ENCODE measurements at regions not wholly inside any gene's neighbourhood (a gene's known extent, or its start where the extent isn't known, plus 50 kb on each side); places are given as distances from the start of the nearest gene placed in this dataset.

GRCh38 chr1:115194506-115194905 lies 105.2 kb upstream of the TSPAN2 start:
- TF ChIP-seq, protein P1, sequence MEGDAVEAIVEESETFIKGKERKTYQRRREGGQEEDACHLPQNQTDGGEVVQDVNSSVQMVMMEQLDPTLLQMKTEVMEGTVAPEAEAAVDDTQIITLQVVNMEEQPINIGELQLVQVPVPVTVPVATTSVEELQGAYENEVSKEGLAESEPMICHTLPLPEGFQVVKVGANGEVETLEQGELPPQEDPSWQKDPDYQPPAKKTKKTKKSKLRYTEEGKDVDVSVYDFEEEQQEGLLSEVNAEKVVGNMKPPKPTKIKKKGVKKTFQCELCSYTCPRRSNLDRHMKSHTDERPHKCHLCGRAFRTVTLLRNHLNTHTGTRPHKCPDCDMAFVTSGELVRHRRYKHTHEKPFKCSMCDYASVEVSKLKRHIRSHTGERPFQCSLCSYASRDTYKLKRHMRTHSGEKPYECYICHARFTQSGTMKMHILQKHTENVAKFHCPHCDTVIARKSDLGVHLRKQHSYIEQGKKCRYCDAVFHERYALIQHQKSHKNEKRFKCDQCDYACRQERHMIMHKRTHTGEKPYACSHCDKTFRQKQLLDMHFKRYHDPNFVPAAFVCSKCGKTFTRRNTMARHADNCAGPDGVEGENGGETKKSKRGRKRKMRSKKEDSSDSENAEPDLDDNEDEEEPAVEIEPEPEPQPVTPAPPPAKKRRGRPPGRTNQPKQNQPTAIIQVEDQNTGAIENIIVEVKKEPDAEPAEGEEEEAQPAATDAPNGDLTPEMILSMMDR (IDR thresholded peaks at IDR 0.05; ENCODE audit: low read depth, low read length, poor library complexity, severe bottlenecking) = no peak
- no peak for TF ChIP-seq EZH2phosphoT487 (IDR thresholded peaks at IDR 0.05; ENCODE audit: borderline replicate concordance, low read length)
- Histone ChIP-seq H3K27ac (ENCODE audit: low read depth, low read length) (no peak overlapping the region), H3K79me2 (ENCODE audit: control insufficient read depth, low read length) (no peaks in the 10 kb centered on the region), H3K27me3 (ENCODE audit: control insufficient read depth, low read length) (no peaks in the 10 kb centered on the region; the same call in 1 of the 2 replicates), H3K9me3 (ENCODE audit: control insufficient read depth, insufficient read depth, low read length) (no peaks in the 10 kb centered on the region), H3K4me3 (ENCODE audit: low read length) (no peak overlapping the region), H3F3A (ENCODE audit: control insufficient read depth, insufficient read depth) (no peaks in the 10 kb centered on the region), H3K9me2 (replicated peaks; ENCODE audit: control insufficient read depth, low read length) (0 out of 2 replicates have a peak, but pooled peaks cover 2% of the 10 kb centered on the region), H4K20me1 (ENCODE audit: control insufficient read depth, insufficient read depth, low read depth, low read length) (no peaks in the 10 kb centered on the region), H3K36me3 (ENCODE audit: control insufficient read depth, low read length) (no peaks in the 10 kb centered on the region), H3K4me1 (ENCODE audit: control insufficient read depth, low read length) (no peaks in the 10 kb centered on the region), H3K4me2 (ENCODE audit: low read length) (no peak overlapping the region)

DNA sequence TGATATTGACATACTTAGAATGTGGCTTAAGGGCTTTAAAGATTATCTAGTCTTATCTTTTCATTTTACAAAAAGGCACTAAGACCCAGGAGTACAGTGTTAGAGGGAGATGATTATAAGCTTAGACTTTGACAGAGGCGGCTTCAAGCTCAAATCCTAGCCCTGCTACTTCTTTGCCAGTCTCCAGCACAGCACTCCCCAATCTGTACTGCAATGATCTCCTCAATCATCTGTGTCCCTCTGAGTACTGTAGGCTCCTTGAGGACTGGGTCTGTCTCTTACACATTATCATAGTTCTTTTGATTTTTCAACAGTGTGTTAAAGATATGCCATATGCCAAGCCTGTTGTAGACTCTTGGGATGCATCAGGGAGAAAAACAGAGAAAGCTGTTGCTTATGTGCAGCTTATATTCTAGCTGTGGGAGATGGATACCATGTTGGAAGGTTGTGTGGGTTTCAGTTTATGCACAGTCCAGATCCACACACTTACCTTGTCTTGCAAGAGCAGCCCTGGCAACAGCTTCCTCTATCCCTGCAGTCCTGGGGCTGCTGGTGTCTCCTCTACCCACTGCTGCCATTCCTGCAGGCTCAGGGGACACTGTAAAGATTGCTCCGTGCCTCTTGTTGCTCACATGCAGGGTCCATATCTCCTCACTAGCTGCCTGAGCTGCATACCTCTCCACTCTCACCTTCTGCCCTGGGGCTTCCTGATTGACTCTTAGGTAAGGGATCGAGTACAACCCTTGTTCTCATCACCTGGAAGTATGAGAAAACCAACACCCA lies 103.9 kb upstream of the TSPAN2 start:
- Histone ChIP-seq H3F3A (ENCODE audit: control insufficient read depth, insufficient read depth) (no peaks in the 10 kb centered on the region), H3K9me3 (ENCODE audit: control insufficient read depth, insufficient read depth, low read length) (no peaks in the 10 kb centered on the region)

GRCh38 chr1:115192200-115192767 lies 103.0 kb upstream of the TSPAN2 start:
- no peaks in the 10 kb centered on the region for H3K79me2 ChIP-seq (ENCODE audit: control insufficient read depth, low read length)
- H4K20me1 ChIP-seq (ENCODE audit: control insufficient read depth, insufficient read depth, low read depth, low read length) = no peaks in the 10 kb centered on the region

More for the DNA sequence above, 103.9 kb upstream of the TSPAN2 start:
- no peak overlapping the region for H3K4me2 ChIP-seq (ENCODE audit: low read length)
- H3K4me3 ChIP-seq (ENCODE audit: low read length) = no peak overlapping the region
- H3K36me3 ChIP-seq (ENCODE audit: control insufficient read depth, low read length) = no peaks in the 10 kb centered on the region
- H3K79me2 ChIP-seq (ENCODE audit: control insufficient read depth, low read length) = no peaks in the 10 kb centered on the region
- H3K27me3 ChIP-seq (ENCODE audit: control insufficient read depth, low read length) = no peaks in the 10 kb centered on the region; the same call in 1 of the 2 replicates
- no peaks in the 10 kb centered on the region for H3K9me2 ChIP-seq (replicated peaks; ENCODE audit: control insufficient read depth, low read length)
- no peak for TF ChIP-seq EZH2phosphoT487 (IDR thresholded peaks at IDR 0.05; ENCODE audit: borderline replicate concordance, low read length)
- TF ChIP-seq, protein P1 (IDR thresholded peaks at IDR 0.05; ENCODE audit: low read depth, low read length, poor library complexity, severe bottlenecking) = no peak
- H4K20me1 ChIP-seq (ENCODE audit: control insufficient read depth, insufficient read depth, low read depth, low read length) = no peaks in the 10 kb centered on the region
- no peaks in the 10 kb centered on the region for H3K4me1 ChIP-seq (ENCODE audit: control insufficient read depth, low read length)
- no peak overlapping the region for H3K27ac ChIP-seq (ENCODE audit: low read depth, low read length)

More at GRCh38 chr1:115192200-115192767, 103.0 kb upstream of the TSPAN2 start:
- TF ChIP-seq, protein P1 (IDR thresholded peaks at IDR 0.05; ENCODE audit: low read depth, low read length, poor library complexity, severe bottlenecking) = no peak
- TF ChIP-seq EZH2phosphoT487 (IDR thresholded peaks at IDR 0.05; ENCODE audit: borderline replicate concordance, low read length) = no peak
- no peaks in the 10 kb centered on the region for H3K36me3 ChIP-seq (ENCODE audit: control insufficient read depth, low read length)
- H3K9me2 ChIP-seq (replicated peaks; ENCODE audit: control insufficient read depth, low read length) = no peaks in the 10 kb centered on the region
- H3K4me3 ChIP-seq (ENCODE audit: low read length) = no peak overlapping the region
- H3K27me3 ChIP-seq (ENCODE audit: control insufficient read depth, low read length) = no peaks in the 10 kb centered on the region; the same call in 1 of the 2 replicates
- H3K4me1 ChIP-seq (ENCODE audit: control insufficient read depth, low read length) = no peaks in the 10 kb centered on the region
- H3F3A ChIP-seq (ENCODE audit: control insufficient read depth, insufficient read depth) = no peaks in the 10 kb centered on the region
- H3K27ac ChIP-seq (ENCODE audit: low read depth, low read length) = no peak overlapping the region
- no peak overlapping the region for H3K4me2 ChIP-seq (ENCODE audit: low read length)
- no peaks in the 10 kb centered on the region for H3K9me3 ChIP-seq (ENCODE audit: control insufficient read depth, insufficient read depth, low read length)

Measured in DOHH2 (cell line).